WTC11 (cell line): ENCODE measurements at regions not wholly inside any gene's neighbourhood (a gene's known extent, or its start where the extent isn't known, plus 50 kb on each side); places are given as distances from the start of the nearest gene placed in this dataset.

Source experiments
- ATAC-seq: fragments of 200-7000 bp; cut with Tn5 transposase; 2 replicates; pipeline ENCODE4 v1.10.0; 2021; ENCODE audit warnings: mild to moderate bottlenecking, moderate library complexity
- CTCF ChIA-PET: fragments of 300-600 bp; sonication (Branson Sonifier 250); formaldehyde crosslinking; loops from one replicate; lab custom pipeline; 2021; ENCODE audit warnings: antibody characterized with exemption; lab: Charles Lee
- POLR2A ChIA-PET: fragments of 350-600 bp; sonication (Branson Sonifier 250); formaldehyde crosslinking; loops from one replicate; lab custom pipeline; 2021; ENCODE audit warnings: antibody characterized with exemption; lab: Charles Lee
- DNase-seq: peaks from one replicate; pipeline ENCODE4 v3.0.0; 2021; ENCODE audit warnings: low spot score
- H3K27ac Mint-ChIP-seq: 2 replicates; pipeline ENCODE4 v1.8.0; 2021; ENCODE audit warnings: mixed read lengths
- H3K27me3 Mint-ChIP-seq: 2 replicates; pipeline ENCODE4 v1.8.0; 2021; ENCODE audit warnings: low read depth, mild to moderate bottlenecking, moderate library complexity, mixed read lengths
- H3K36me3 Mint-ChIP-seq: 2 replicates; pipeline ENCODE4 v1.8.0; 2021; ENCODE audit warnings: mixed read lengths
- H3K4me1 Mint-ChIP-seq: 2 replicates; pipeline ENCODE4 v1.8.0; 2022; ENCODE audit warnings: mixed read lengths
- H3K4me3 Mint-ChIP-seq: 2 replicates; pipeline ENCODE4 v1.8.0; 2021; ENCODE audit warnings: mild to moderate bottlenecking, moderate library complexity, mixed read lengths
- H3K9me3 Mint-ChIP-seq: 2 replicates; pipeline ENCODE4 v1.8.0; 2021; ENCODE audit warnings: mixed read lengths
- AR ChIP-seq: fragments of 250-450 bp; sonication (Bioruptor Pico); IDR thresholded peaks from 2 replicates; pipeline ENCODE4 v1.9.0; 2021; ENCODE audit warnings: mild to moderate bottlenecking
- ARID4B ChIP-seq: sonication (generic); formaldehyde crosslinking; IDR thresholded peaks from 2 replicates; pipeline ENCODE4 v1.8.0; 2023; ENCODE audit warnings: missing genetic modification reagents, mild to moderate bottlenecking, borderline replicate concordance
- HMGA2 ChIP-seq: fragments of 250-450 bp; sonication (Bioruptor Pico); IDR thresholded peaks from 2 replicates; pipeline ENCODE4 v1.4.0; 2021; ENCODE audit warnings: mild to moderate bottlenecking, moderate library complexity
- HMGXB4 ChIP-seq: sonication (generic); formaldehyde crosslinking; IDR thresholded peaks from 2 replicates; pipeline ENCODE4 v1.8.1; 2023; ENCODE audit warnings: mild to moderate bottlenecking, moderate library complexity, missing genetic modification reagents
- IRF2 ChIP-seq: sonication (generic); formaldehyde crosslinking; IDR thresholded peaks from 2 replicates; pipeline ENCODE4 v1.8.0; 2022; ENCODE audit warnings: low read depth, missing genetic modification reagents, borderline replicate concordance
- NFATC4 ChIP-seq: fragments of 250-450 bp; sonication (Bioruptor Pico); IDR thresholded peaks from 2 replicates; pipeline ENCODE4 v1.9.0; 2021; ENCODE audit warnings: mild to moderate bottlenecking
- SOX15 ChIP-seq: fragments of 250-450 bp; sonication (Bioruptor Pico); IDR thresholded peaks from 2 replicates; pipeline ENCODE4 v1.9.0; 2021; ENCODE audit warnings: mild to moderate bottlenecking
- SP1 ChIP-seq: sonication (generic); formaldehyde crosslinking; conservative IDR thresholded peaks from 2 replicates; pipeline ENCODE4 v1.8.1; 2022; ENCODE audit warnings: missing genetic modification reagents
- TP53 ChIP-seq: sonication (generic); formaldehyde crosslinking; IDR thresholded peaks from 2 replicates; pipeline ENCODE4 v1.8.1; 2023; ENCODE audit warnings: mild to moderate bottlenecking, missing genetic modification reagents
- ZBTB43 ChIP-seq: sonication (generic); formaldehyde crosslinking; IDR thresholded peaks from 2 replicates; pipeline ENCODE4 v1.8.1; 2023; ENCODE audit warnings: mild to moderate bottlenecking, missing genetic modification reagents
- ZNF138 ChIP-seq: sonication (generic); formaldehyde crosslinking; conservative IDR thresholded peaks from 2 replicates; pipeline ENCODE4 v1.8.1; 2022; ENCODE audit warnings: mild to moderate bottlenecking, moderate library complexity, missing genetic modification reagents
- ZNF396 ChIP-seq: fragments of 250-450 bp; sonication (Bioruptor Pico); IDR thresholded peaks from 2 replicates; pipeline ENCODE4 v1.8.0; 2021; ENCODE audit warnings: mild to moderate bottlenecking, moderate library complexity, borderline replicate concordance
- ZNF423 ChIP-seq: fragments of 250-450 bp; sonication (Bioruptor Pico); IDR thresholded peaks from 2 replicates; pipeline ENCODE4 v2.1.2; 2022; ENCODE audit warnings: mild to moderate bottlenecking, moderate library complexity
- TF ChIP-seq, protein P1 (sequence below): fragments of 200-600 bp; IDR thresholded peaks from 2 replicates; pipeline ENCODE4 v1.8.0; 2022; ENCODE audit warnings: antibody characterized with exemption
- TF ChIP-seq, protein P2 (sequence below): sonication (generic); formaldehyde crosslinking; IDR thresholded peaks from 2 replicates; pipeline ENCODE4 v1.8.1; 2022; ENCODE audit warnings: missing genetic modification reagents, borderline replicate concordance
- TF ChIP-seq, protein P3 (sequence below): fragments of 250-450 bp; sonication (Bioruptor Pico); IDR thresholded peaks from 2 replicates; pipeline ENCODE4 v1.8.0; 2021; ENCODE audit warnings: mild to moderate bottlenecking
- TF ChIP-seq, protein P4 (sequence below): fragments of 250-450 bp; sonication (Bioruptor Pico); IDR thresholded peaks from 2 replicates; pipeline ENCODE4 v2.1.2; 2022; ENCODE audit warnings: mild to moderate bottlenecking, moderate library complexity

DNA sequence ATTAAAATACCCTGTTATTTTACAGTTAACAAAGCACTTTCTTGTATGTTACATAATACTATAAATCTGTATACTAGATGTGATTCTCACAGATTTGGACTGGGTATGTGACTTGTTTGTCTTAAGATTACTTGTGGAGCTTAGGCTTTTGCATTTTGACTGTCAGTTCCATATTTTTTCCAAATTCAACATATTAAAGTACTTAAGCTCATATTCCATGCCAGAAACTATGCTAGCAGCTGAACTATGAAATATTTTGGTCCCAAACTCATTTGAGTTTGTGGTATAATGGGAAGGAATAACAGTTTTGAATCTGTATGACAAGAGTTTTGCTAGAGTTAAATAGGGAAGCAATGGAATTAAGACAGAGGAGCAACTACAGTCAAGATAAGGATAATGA, 841.4 kb downstream of the JRKL start:
- TF ChIP-seq, protein P1, sequence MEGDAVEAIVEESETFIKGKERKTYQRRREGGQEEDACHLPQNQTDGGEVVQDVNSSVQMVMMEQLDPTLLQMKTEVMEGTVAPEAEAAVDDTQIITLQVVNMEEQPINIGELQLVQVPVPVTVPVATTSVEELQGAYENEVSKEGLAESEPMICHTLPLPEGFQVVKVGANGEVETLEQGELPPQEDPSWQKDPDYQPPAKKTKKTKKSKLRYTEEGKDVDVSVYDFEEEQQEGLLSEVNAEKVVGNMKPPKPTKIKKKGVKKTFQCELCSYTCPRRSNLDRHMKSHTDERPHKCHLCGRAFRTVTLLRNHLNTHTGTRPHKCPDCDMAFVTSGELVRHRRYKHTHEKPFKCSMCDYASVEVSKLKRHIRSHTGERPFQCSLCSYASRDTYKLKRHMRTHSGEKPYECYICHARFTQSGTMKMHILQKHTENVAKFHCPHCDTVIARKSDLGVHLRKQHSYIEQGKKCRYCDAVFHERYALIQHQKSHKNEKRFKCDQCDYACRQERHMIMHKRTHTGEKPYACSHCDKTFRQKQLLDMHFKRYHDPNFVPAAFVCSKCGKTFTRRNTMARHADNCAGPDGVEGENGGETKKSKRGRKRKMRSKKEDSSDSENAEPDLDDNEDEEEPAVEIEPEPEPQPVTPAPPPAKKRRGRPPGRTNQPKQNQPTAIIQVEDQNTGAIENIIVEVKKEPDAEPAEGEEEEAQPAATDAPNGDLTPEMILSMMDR, result no peak
- TF ChIP-seq ARID4B (CRISPR knock-in tag) (no peak), SOX15 (CRISPR knock-in tag) (no peak), AR (CRISPR knock-in tag) (no peak), SP1 (CRISPR knock-in tag) (no peak), ZNF423 (CRISPR knock-in tag) (no peak), ZNF138 (CRISPR knock-in tag) (no peak), TP53 (no peak), HMGA2 (CRISPR knock-in tag) (no peak), ZNF396 (CRISPR knock-in tag) (no peak), HMGXB4 (CRISPR knock-in tag) (no peak), ZBTB43 (CRISPR knock-in tag) (no peak), NFATC4 (no peak), IRF2 (no peak)
- TF ChIP-seq, protein P2, sequence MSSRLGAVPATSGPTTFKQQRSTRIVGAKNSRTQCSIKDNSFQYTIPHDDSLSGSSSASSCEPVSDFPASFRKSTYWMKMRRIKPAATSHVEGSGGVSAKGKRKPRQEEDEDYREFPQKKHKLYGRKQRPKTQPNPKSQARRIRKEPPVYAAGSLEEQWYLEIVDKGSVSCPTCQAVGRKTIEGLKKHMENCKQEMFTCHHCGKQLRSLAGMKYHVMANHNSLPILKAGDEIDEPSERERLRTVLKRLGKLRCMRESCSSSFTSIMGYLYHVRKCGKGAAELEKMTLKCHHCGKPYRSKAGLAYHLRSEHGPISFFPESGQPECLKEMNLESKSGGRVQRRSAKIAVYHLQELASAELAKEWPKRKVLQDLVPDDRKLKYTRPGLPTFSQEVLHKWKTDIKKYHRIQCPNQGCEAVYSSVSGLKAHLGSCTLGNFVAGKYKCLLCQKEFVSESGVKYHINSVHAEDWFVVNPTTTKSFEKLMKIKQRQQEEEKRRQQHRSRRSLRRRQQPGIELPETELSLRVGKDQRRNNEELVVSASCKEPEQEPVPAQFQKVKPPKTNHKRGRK, result no peak
- TF ChIP-seq, protein P3, sequence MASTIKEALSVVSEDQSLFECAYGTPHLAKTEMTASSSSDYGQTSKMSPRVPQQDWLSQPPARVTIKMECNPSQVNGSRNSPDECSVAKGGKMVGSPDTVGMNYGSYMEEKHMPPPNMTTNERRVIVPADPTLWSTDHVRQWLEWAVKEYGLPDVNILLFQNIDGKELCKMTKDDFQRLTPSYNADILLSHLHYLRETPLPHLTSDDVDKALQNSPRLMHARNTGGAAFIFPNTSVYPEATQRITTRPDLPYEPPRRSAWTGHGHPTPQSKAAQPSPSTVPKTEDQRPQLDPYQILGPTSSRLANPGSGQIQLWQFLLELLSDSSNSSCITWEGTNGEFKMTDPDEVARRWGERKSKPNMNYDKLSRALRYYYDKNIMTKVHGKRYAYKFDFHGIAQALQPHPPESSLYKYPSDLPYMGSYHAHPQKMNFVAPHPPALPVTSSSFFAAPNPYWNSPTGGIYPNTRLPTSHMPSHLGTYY (CRISPR knock-in tag), result no peak
- TF ChIP-seq, protein P4, sequence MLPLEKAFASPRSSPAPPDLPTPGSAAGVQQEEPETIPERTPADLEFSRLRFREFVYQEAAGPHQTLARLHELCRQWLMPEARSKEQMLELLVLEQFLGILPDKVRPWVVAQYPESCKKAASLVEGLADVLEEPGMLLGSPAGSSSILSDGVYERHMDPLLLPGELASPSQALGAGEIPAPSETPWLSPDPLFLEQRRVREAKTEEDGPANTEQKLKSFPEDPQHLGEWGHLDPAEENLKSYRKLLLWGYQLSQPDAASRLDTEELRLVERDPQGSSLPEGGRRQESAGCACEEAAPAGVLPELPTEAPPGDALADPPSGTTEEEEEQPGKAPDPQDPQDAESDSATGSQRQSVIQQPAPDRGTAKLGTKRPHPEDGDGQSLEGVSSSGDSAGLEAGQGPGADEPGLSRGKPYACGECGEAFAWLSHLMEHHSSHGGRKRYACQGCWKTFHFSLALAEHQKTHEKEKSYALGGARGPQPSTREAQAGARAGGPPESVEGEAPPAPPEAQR (CRISPR knock-in tag), result no peak
- no peak for DNase-seq
- POLR2A ChIA-PET, result no interaction called here
- no peaks in the 10 kb centered on the region for H3K36me3 Mint-ChIP-seq
- ATAC-seq, result no peak
- H3K4me1 Mint-ChIP-seq, result no peaks in the 10 kb centered on the region
- H3K27me3 Mint-ChIP-seq, result no peaks in the 10 kb centered on the region
- CTCF ChIA-PET, result no interaction called here
- no peak overlapping the region for H3K27ac Mint-ChIP-seq
- H3K9me3 Mint-ChIP-seq, result no peaks in the 10 kb centered on the region
- H3K4me3 Mint-ChIP-seq, result no peak overlapping the region
